Progenitor cell of endocrine pancreas (in vitro differentiated cells): ENCODE measurements at regions not wholly inside any gene's neighbourhood (a gene's known extent, or its start where the extent isn't known, plus 50 kb on each side); places are given as distances from the start of the nearest gene placed in this dataset.

Experiments used
- DNase-seq: peaks from one replicate; pipeline ENCODE4 v3.0.0; 2021; ENCODE audit warnings: low spot score; ENCODE audit not compliant: unreplicated experiment
- H3K27ac Mint-ChIP-seq: 2 replicates; pipeline ENCODE4 v1.8.0; 2021; ENCODE audit warnings: mild to moderate bottlenecking, moderate library complexity, mixed read lengths
- H3K27me3 Mint-ChIP-seq: 2 replicates; pipeline ENCODE4 v1.8.0; 2021; ENCODE audit warnings: mixed read lengths
- H3K36me3 Mint-ChIP-seq: 2 replicates; pipeline ENCODE4 v1.8.0; 2022; ENCODE audit warnings: mixed read lengths; ENCODE audit not compliant: insufficient read depth
- H3K4me1 Mint-ChIP-seq: 2 replicates; pipeline ENCODE4 v1.8.0; 2021; ENCODE audit warnings: low read depth, mixed read lengths
- H3K4me3 Mint-ChIP-seq: 2 replicates; pipeline ENCODE4 v1.8.0; 2021; ENCODE audit warnings: low read depth, mild to moderate bottlenecking, moderate library complexity, mixed read lengths
- H3K9me3 Mint-ChIP-seq: 2 replicates; pipeline ENCODE4 v1.8.0; 2021; ENCODE audit warnings: low read depth, mixed read lengths
- TF ChIP-seq, protein P1 (sequence below): fragments of 200-600 bp; sonication (generic); IDR thresholded peaks from one replicate; pipeline ENCODE4 v1.5.0; 2021; ENCODE audit warnings: antibody characterized with exemption, mild to moderate bottlenecking; ENCODE audit not compliant: unreplicated experiment

DNA sequence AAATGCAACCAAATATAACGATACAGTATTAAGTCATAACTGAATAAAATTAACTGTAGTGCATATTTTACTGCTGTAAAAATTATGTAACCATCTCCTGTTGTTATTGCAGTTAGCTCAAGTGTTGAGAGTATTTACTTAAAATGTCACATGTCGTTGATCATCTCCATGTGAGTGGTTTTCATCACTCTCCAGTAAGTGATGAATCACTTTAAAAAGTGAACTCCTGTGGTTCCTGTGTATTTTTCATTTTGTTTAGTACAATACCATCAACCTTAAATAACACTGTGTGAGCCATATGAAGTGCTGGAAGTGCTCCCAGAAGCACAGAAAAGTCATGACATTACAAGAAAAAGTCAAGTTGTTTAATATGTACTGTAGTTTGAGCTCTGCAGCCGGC is 104.7 kb upstream of the SLCO1B1 start:
- TF ChIP-seq, protein P1, sequence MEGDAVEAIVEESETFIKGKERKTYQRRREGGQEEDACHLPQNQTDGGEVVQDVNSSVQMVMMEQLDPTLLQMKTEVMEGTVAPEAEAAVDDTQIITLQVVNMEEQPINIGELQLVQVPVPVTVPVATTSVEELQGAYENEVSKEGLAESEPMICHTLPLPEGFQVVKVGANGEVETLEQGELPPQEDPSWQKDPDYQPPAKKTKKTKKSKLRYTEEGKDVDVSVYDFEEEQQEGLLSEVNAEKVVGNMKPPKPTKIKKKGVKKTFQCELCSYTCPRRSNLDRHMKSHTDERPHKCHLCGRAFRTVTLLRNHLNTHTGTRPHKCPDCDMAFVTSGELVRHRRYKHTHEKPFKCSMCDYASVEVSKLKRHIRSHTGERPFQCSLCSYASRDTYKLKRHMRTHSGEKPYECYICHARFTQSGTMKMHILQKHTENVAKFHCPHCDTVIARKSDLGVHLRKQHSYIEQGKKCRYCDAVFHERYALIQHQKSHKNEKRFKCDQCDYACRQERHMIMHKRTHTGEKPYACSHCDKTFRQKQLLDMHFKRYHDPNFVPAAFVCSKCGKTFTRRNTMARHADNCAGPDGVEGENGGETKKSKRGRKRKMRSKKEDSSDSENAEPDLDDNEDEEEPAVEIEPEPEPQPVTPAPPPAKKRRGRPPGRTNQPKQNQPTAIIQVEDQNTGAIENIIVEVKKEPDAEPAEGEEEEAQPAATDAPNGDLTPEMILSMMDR: no peak
- no peaks in the 10 kb centered on the region for H3K27me3 Mint-ChIP-seq
- peaks cover 6% of the 10 kb centered on the region for H3K9me3 Mint-ChIP-seq
- DNase-seq: no peak
- no peak overlapping the region for H3K4me3 Mint-ChIP-seq
- H3K4me1 Mint-ChIP-seq: no peaks in the 10 kb centered on the region
- H3K27ac Mint-ChIP-seq: no peak overlapping the region
- H3K36me3 Mint-ChIP-seq: no peaks in the 10 kb centered on the region

DNA sequence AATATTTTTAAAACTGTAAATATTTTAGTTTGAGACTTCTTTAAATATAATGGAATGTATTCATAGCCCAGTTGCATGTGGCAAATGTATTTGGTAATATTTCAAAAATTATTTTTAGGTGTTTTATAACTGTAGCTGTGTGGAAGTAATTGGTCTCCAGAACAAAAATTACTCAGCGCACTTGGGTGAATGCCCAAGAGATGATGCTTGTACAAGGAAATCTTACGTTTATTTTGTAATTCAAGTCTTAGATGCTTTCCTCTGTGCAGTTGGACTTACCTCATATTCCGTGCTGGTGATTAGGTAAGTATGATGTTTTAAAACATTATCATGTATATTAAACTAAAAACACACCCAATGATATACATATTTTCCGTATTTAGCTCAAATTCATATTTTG is 76.7 kb upstream of the SLCO1B1 start:
- Mint-ChIP-seq H3K9me3 (no peaks in the 10 kb centered on the region), H3K4me3 (no peak overlapping the region)

DNA sequence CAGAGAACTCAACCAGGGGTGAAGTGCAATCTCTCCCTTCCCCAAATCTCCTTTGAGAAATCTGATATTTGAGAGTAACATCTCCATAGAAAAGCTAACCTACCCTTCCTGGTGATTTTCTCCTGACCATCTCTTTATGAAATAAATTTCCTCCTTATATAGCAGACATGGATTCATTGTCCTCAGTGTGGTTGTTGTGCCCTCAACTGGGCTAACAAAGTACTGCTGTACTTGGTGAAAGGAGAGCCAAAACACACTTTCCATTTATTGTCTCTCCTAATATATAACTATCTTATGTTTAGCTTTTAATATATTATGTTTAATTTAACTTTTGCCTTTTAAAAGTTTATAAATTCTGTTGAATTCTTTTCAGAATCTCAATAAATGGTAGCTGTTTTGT is 65.1 kb upstream of the SLCO1B1 start:
- Mint-ChIP-seq H3K4me3 (no peak overlapping the region), H3K36me3 (no peaks in the 10 kb centered on the region), H3K4me1 (peaks cover 8% of the 10 kb centered on the region), H3K9me3 (peaks cover 16% of the 10 kb centered on the region), H3K27me3 (no peaks in the 10 kb centered on the region), H3K27ac (no peak overlapping the region)
- TF ChIP-seq, protein P1: peak; percentile 73
- no peak for DNase-seq

More for the DNA sequence above, 76.7 kb upstream of the SLCO1B1 start:
- no peak overlapping the region for H3K27ac Mint-ChIP-seq
- H3K36me3 Mint-ChIP-seq: no peaks in the 10 kb centered on the region
- TF ChIP-seq, protein P1: no peak
- DNase-seq: no peak
- H3K4me1 Mint-ChIP-seq: no peaks in the 10 kb centered on the region
- no peaks in the 10 kb centered on the region for H3K27me3 Mint-ChIP-seq

DNA sequence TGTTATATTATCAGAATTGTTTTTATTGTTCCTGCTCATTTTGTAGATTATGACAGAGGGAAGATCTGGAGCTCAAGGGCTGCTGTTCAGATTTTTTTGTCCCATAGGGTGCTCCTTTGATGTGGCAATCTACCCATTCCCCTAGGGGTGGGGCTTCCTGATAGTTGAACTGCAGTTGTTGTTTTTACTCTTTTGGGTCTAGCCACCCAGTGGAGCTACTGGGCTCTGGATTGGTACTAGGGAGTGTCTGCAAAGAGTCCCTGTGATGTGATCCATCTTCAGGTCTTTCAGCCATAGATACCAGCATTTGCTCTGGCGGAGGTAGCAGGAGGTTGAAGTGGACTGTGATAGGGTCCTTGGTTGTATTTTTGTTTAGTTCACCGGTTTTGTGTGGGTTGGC is 57.9 kb upstream of the SLCO1B1 start:
- no peak overlapping the region for H3K27ac Mint-ChIP-seq
- no peak overlapping the region for H3K4me3 Mint-ChIP-seq
- H3K27me3 Mint-ChIP-seq: no peaks in the 10 kb centered on the region
- H3K9me3 Mint-ChIP-seq: peaks cover 16% of the 10 kb centered on the region
- no peaks in the 10 kb centered on the region for H3K4me1 Mint-ChIP-seq
- DNase-seq: no peak
- H3K36me3 Mint-ChIP-seq: no peaks in the 10 kb centered on the region
- TF ChIP-seq, protein P1: no peak

DNA sequence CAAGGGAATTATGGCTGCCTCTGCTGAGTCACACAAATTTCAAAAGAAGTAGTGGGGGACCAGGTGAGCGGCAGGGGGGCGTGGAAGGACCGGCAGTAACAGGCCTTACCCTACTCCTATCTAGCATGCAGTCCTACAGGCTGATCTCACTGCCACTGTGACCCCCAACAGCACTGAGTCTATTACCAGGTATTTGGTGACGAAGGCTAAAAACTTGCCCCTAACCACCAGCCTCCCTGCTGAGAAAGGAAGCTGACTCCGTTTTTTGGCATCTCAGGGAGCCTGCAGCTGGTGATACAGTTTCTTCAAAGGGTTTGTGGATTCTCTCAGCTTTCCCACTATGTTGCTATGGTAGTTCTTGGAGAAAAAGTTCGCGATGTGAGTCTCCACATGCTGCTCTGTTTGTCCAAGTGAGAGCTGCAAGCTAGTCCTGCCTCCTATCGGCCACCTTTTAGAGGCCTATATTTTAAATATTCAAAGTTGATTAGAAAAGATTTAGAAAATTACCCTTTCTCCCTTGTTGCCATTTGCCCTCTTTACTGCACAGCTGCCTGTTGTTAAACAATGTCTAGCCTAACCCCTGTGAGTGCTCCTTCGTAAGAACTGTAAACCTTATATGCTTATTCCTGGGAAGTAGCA is 57.1 kb upstream of the SLCO1B1 start:
- Mint-ChIP-seq H3K4me3 (no peak overlapping the region), H3K9me3 (peaks cover 12% of the 10 kb centered on the region), H3K27ac (no peak overlapping the region), H3K4me1 (no peaks in the 10 kb centered on the region), H3K27me3 (no peaks in the 10 kb centered on the region), H3K36me3 (no peaks in the 10 kb centered on the region)
- TF ChIP-seq, protein P1: no peak
- DNase-seq: no peak
